ENCODE measurements at regions not wholly inside any gene's neighbourhood (a gene's known extent, or its start where the extent isn't known, plus 50 kb on each side); places are given as distances from the start of the nearest gene placed in this dataset.

- Mint-ChIP-seq H3K36me3 (ENCODE audit: low read depth) (no peaks in the 10 kb centered on the region), H3K9me3 (peaks cover 4% of the 10 kb centered on the region), H3K27ac (no peak overlapping the region), H3K27me3 (ENCODE audit: low read depth) (peaks cover 18% of the 10 kb centered on the region), H3K4me3 (no peak overlapping the region), H3K4me1 (ENCODE audit: low read depth) (no peaks in the 10 kb centered on the region)
- no peak for DNase-seq
- CTCF ChIA-PET: no interaction called here
- intact Hi-C loops (cut with micrococcal nuclease): no loop called here
These were observed 171.6 kb upstream of the IPO5 start for GRCh38 chr13:97781891-97782305.

GRCh38 chr13:97786510-97786909 is 167.0 kb upstream of the IPO5 start:
- CTCF ChIA-PET: no interaction called here
- no peaks in the 10 kb centered on the region for H3K36me3 Mint-ChIP-seq (ENCODE audit: low read depth)

GRCh38 chr13:97797553-97797952 is 155.9 kb upstream of the IPO5 start:
- CTCF ChIA-PET: no interaction called here
- Mint-ChIP-seq H3K4me1 (ENCODE audit: low read depth) (no peaks in the 10 kb centered on the region), H3K27me3 (ENCODE audit: low read depth) (peaks cover 16% of the 10 kb centered on the region), H3K4me3 (no peak overlapping the region), H3K9me3 (peaks cover 25% of the 10 kb centered on the region), H3K27ac (no peak overlapping the region), H3K36me3 (ENCODE audit: low read depth) (no peaks in the 10 kb centered on the region)
- intact Hi-C loops (cut with micrococcal nuclease): no loop called here
- DNase-seq: no peak

More at GRCh38 chr13:97786510-97786909, 167.0 kb upstream of the IPO5 start:
- intact Hi-C loops (cut with micrococcal nuclease): no loop called here
- peaks cover 10% of the 10 kb centered on the region for H3K9me3 Mint-ChIP-seq
- no peak overlapping the region for H3K27ac Mint-ChIP-seq
- H3K4me1 Mint-ChIP-seq (ENCODE audit: low read depth): no peaks in the 10 kb centered on the region
- peaks cover 7% of the 10 kb centered on the region for H3K27me3 Mint-ChIP-seq (ENCODE audit: low read depth)
- no peak overlapping the region for H3K4me3 Mint-ChIP-seq
- no peak for DNase-seq

DNA sequence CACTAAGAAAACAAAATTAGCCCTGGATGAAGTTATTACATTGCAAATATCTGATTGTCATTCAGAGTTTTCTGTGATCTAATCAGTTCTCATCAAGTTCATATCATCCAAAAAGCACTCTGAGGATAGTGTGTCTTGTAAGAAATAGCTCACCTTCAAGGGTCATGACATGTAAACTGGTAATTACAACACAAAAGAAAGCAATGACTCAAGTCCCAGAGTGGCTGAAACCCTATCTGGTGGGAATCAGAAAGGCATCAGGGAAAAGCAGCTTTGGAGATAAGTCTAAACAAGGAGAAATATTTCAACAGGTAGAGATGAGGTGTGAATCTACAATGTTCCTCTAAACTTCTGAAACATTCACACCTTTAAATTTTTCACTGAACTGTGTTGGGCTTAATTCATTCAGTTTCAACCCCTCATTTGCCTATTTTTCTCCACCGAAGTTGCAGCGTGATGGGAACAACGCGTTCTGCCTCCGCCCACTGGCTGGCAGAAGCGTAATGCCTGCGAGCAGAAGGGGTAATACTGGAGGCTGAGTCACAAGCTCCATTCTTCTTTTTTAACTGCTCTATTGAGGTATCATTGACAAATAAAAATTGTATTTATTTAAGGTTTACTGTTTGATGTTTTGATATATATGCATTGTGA is 155.2 kb upstream of the IPO5 start:
- DNase-seq: no peak
- intact Hi-C loops (cut with micrococcal nuclease): no loop called here
- Mint-ChIP-seq H3K4me3 (no peak overlapping the region), H3K9me3 (peaks cover 21% of the 10 kb centered on the region), H3K27me3 (ENCODE audit: low read depth) (peaks cover 17% of the 10 kb centered on the region), H3K27ac (no peak overlapping the region), H3K36me3 (ENCODE audit: low read depth) (no peaks in the 10 kb centered on the region), H3K4me1 (ENCODE audit: low read depth) (no peaks in the 10 kb centered on the region)
- CTCF ChIA-PET: no interaction called here

GRCh38 chr13:97798836-97799235 is 154.6 kb upstream of the IPO5 start:
- H3K4me1 Mint-ChIP-seq (ENCODE audit: low read depth): no peaks in the 10 kb centered on the region
- DNase-seq: no peak
- no peak overlapping the region for H3K4me3 Mint-ChIP-seq
- intact Hi-C loops (cut with micrococcal nuclease): no loop called here
- CTCF ChIA-PET: interaction anchor here (1.0 kb wide), 1 partner anchor 657 kb away, joined by 4 read pairs; no protein-coding TSS in a partner anchor
- H3K27me3 Mint-ChIP-seq (ENCODE audit: low read depth): peaks cover 21% of the 10 kb centered on the region
- no peaks in the 10 kb centered on the region for H3K36me3 Mint-ChIP-seq (ENCODE audit: low read depth)
- no peak overlapping the region for H3K27ac Mint-ChIP-seq
- peaks cover 15% of the 10 kb centered on the region for H3K9me3 Mint-ChIP-seq

DNA sequence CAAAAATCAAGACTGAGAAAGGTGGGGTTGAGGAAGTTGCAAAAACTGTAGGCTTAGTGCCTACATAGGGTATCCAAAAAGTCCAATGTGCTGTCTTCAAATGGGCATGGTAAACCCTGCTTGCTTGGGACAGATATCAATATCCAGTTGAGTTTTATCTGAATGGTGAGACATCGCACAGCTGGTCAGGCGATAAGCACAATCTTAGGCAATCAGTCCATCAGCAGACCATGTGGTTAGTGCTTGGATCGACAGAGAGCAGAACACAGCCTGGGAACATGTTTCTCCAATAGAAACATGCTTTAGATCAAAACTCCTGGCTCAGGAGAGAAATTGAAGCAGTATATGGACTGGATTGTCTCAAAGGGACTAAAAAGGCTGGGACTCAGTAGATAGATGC is 151.3 kb upstream of the IPO5 start:
- no peaks in the 10 kb centered on the region for H3K4me1 Mint-ChIP-seq (ENCODE audit: low read depth)
- peaks cover 31% of the 10 kb centered on the region for H3K27me3 Mint-ChIP-seq (ENCODE audit: low read depth)
- no peak overlapping the region for H3K27ac Mint-ChIP-seq
- H3K4me3 Mint-ChIP-seq: no peak overlapping the region
- intact Hi-C loops (cut with micrococcal nuclease): loop anchor here (5.0 kb wide), 1 partner anchor 785 kb away; no protein-coding TSS in a partner anchor
- CTCF ChIA-PET: no interaction called here
- no peaks in the 10 kb centered on the region for H3K9me3 Mint-ChIP-seq
- no peaks in the 10 kb centered on the region for H3K36me3 Mint-ChIP-seq (ENCODE audit: low read depth)
- DNase-seq: no peak

DNA sequence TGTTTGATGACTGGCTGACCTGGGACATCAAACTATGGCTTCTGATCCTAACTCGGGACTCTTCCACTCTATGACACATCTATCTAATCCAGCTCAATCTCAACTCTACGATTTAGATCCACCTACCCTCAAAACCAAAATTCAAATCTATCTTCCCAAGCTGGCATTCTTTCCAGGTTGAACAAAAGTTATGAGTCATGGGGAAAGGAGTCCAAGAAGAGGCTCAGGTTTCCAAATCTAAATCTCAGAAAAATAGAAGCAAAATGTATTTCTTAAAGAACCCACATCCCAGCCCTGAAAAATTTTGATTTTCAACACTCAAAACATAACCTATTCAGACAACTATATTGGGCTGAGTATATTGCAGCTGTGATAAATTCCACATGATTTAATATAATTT is 143.9 kb upstream of the IPO5 start:
- H3K9me3 Mint-ChIP-seq: no peaks in the 10 kb centered on the region
- no peaks in the 10 kb centered on the region for H3K36me3 Mint-ChIP-seq (ENCODE audit: low read depth)
- H3K4me3 Mint-ChIP-seq: no peak overlapping the region
- CTCF ChIA-PET: interaction anchor here (0.9 kb wide), 1 partner anchor 10 kb away, joined by 3 read pairs; no protein-coding TSS in a partner anchor
- no peak for DNase-seq
- no peak overlapping the region for H3K27ac Mint-ChIP-seq
- H3K27me3 Mint-ChIP-seq (ENCODE audit: low read depth): peaks cover 27% of the 10 kb centered on the region
- no peaks in the 10 kb centered on the region for H3K4me1 Mint-ChIP-seq (ENCODE audit: low read depth)
- intact Hi-C loops (cut with micrococcal nuclease): no loop called here

DNA sequence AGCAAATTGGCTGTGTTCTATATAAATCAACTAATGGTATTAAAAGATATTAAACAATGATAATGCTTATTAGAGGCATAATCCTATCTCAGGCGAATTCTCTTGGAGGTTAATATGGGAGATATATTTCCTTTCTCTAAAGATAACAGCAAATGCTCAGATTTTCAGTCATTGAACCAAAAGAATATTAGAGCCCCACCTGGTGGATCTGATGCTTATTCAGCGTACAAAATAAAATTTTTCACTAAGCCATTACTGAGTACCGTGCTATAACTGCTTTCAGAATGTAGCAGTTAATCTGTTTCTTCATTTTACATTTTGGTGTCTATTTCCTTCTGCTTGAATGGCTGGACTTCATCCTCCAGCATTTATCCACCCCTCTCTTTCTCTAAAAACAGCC is 143.3 kb upstream of the IPO5 start:
- Mint-ChIP-seq H3K27ac (no peak overlapping the region), H3K9me3 (peaks cover 1% of the 10 kb centered on the region), H3K36me3 (ENCODE audit: low read depth) (no peaks in the 10 kb centered on the region), H3K27me3 (ENCODE audit: low read depth) (peaks cover 24% of the 10 kb centered on the region), H3K4me1 (ENCODE audit: low read depth) (no peaks in the 10 kb centered on the region), H3K4me3 (no peak overlapping the region)
- no peak for DNase-seq
- intact Hi-C loops (cut with micrococcal nuclease): no loop called here
- CTCF ChIA-PET: no interaction called here

GRCh38 chr13:97822377-97822776 is 131.1 kb upstream of the IPO5 start:
- no peaks in the 10 kb centered on the region for H3K36me3 Mint-ChIP-seq (ENCODE audit: low read depth)
- CTCF ChIA-PET: no interaction called here
- H3K27me3 Mint-ChIP-seq (ENCODE audit: low read depth): peaks cover 12% of the 10 kb centered on the region
- DNase-seq: no peak
- no peak overlapping the region for H3K27ac Mint-ChIP-seq
- no peaks in the 10 kb centered on the region for H3K4me1 Mint-ChIP-seq (ENCODE audit: low read depth)
- H3K9me3 Mint-ChIP-seq: no peaks in the 10 kb centered on the region
- no peak overlapping the region for H3K4me3 Mint-ChIP-seq
- intact Hi-C loops (cut with micrococcal nuclease): no loop called here

GRCh38 chr13:97826421-97827012 is 127.0 kb upstream of the IPO5 start:
- Mint-ChIP-seq H3K4me1 (ENCODE audit: low read depth) (no peaks in the 10 kb centered on the region), H3K27ac (no peak overlapping the region), H3K27me3 (ENCODE audit: low read depth) (peaks cover 19% of the 10 kb centered on the region), H3K9me3 (no peaks in the 10 kb centered on the region), H3K4me3 (no peak overlapping the region), H3K36me3 (ENCODE audit: low read depth) (no peaks in the 10 kb centered on the region)
- intact Hi-C loops (cut with micrococcal nuclease): no loop called here
- CTCF ChIA-PET: interaction anchor here (0.6 kb wide), 1 partner anchor 28 kb away, joined by 3 read pairs; no protein-coding TSS in a partner anchor
- DNase-seq: no peak

- CTCF ChIA-PET: interaction anchor here (1.2 kb wide), 1 partner anchor 35 kb away, joined by 3 read pairs; no protein-coding TSS in a partner anchor
These were observed 119.2 kb upstream of the IPO5 start for GRCh38 chr13:97834250-97834649.

GRCh38 chr13:97843189-97843588 is 110.3 kb upstream of the IPO5 start:
- intact Hi-C loops (cut with micrococcal nuclease): no loop called here
- CTCF ChIA-PET: no interaction called here
- H3K27ac Mint-ChIP-seq: no peak overlapping the region
- no peak overlapping the region for H3K4me3 Mint-ChIP-seq
- no peaks in the 10 kb centered on the region for H3K4me1 Mint-ChIP-seq (ENCODE audit: low read depth)
- no peak for DNase-seq
- H3K27me3 Mint-ChIP-seq (ENCODE audit: low read depth): peaks cover 20% of the 10 kb centered on the region
- no peaks in the 10 kb centered on the region for H3K9me3 Mint-ChIP-seq
- no peaks in the 10 kb centered on the region for H3K36me3 Mint-ChIP-seq (ENCODE audit: low read depth)

More at GRCh38 chr13:97834250-97834649, 119.2 kb upstream of the IPO5 start:
- no peaks in the 10 kb centered on the region for H3K9me3 Mint-ChIP-seq
- no peaks in the 10 kb centered on the region for H3K36me3 Mint-ChIP-seq (ENCODE audit: low read depth)
- no peak overlapping the region for H3K4me3 Mint-ChIP-seq
- intact Hi-C loops (cut with micrococcal nuclease): no loop called here
- peaks cover 6% of the 10 kb centered on the region for H3K27me3 Mint-ChIP-seq (ENCODE audit: low read depth)
- H3K27ac Mint-ChIP-seq: no peak overlapping the region
- no peaks in the 10 kb centered on the region for H3K4me1 Mint-ChIP-seq (ENCODE audit: low read depth)
- DNase-seq: no peak

GRCh38 chr13:97844151-97844550 is 109.3 kb upstream of the IPO5 start:
- no peaks in the 10 kb centered on the region for H3K9me3 Mint-ChIP-seq
- H3K4me3 Mint-ChIP-seq: no peak overlapping the region
- H3K27me3 Mint-ChIP-seq (ENCODE audit: low read depth): peaks cover 24% of the 10 kb centered on the region
- no peak for DNase-seq
- H3K36me3 Mint-ChIP-seq (ENCODE audit: low read depth): no peaks in the 10 kb centered on the region
- CTCF ChIA-PET: interaction anchor here (0.6 kb wide), 1 partner anchor 12 kb away, joined by 3 read pairs; no protein-coding TSS in a partner anchor
- H3K4me1 Mint-ChIP-seq (ENCODE audit: low read depth): no peaks in the 10 kb centered on the region
- no peak overlapping the region for H3K27ac Mint-ChIP-seq
- intact Hi-C loops (cut with micrococcal nuclease): no loop called here
